SK-N-SH (cell line): ENCODE measurements at regions not wholly inside any gene's neighbourhood (a gene's known extent, or its start where the extent isn't known, plus 50 kb on each side); places are given as distances from the start of the nearest gene placed in this dataset.

Experiments used
- CTCF ChIA-PET: fragments of 300-600, 350-600 bp; formaldehyde crosslinking; extraction: SDS; loops from one replicate; lab custom pipeline; 2021; lab: Yijun Ruan, JAX
- POLR2A ChIA-PET: fragments of 350-600 bp; sonication (Branson Sonifier 250); formaldehyde crosslinking; extraction: SDS; loops from one replicate; lab custom pipeline; 2020; ENCODE audit warnings: antibody characterized with exemption, inconsistent platforms; lab: Yijun Ruan, JAX
- DNase-seq: peaks from one replicate; pipeline ENCODE4 v3.0.0; 2012
- H2AFZ ChIP-seq: fragments of 200-600 bp; sonication (generic); 2 replicates; pipeline ENCODE4 v1.8.1; 2016; ENCODE audit warnings: antibody characterized with exemption, mild to moderate bottlenecking, low read depth
- H3F3A ChIP-seq: fragments of 200-600 bp; sonication (generic); replicated peaks from 2 replicates; pipeline ENCODE3; 2016; ENCODE audit warnings: antibody characterized with exemption, mild to moderate bottlenecking; ENCODE audit not compliant: insufficient read depth
- H3K27ac ChIP-seq, 2 experiments: fragments of 200-500 bp in 1 of 2; fragments of 200-600 bp in 1 of 2; sonication (Bioruptor generic) in 1 of 2; sonication (generic), shearing (Covaris generic) in 1 of 2; 2 replicates each; pipeline versions ENCODE4 v1.5.1 to v1.6.1; 2014 to 2016; ENCODE audit warnings: low read depth in 2 of 2, inconsistent platforms in 1 of 2, low read length in 1 of 2, mild to moderate bottlenecking in 1 of 2, mixed read lengths in 1 of 2
- H3K27me3 ChIP-seq: fragments of 200-600 bp; sonication (generic), shearing (Covaris generic); 2 replicates; pipeline ENCODE4 v1.6.1; 2016; ENCODE audit warnings: mixed run types; ENCODE audit not compliant: insufficient read depth
- H3K36me3 ChIP-seq, 2 experiments: fragments of 200-500 bp in 1 of 2; fragments of 200-600 bp in 1 of 2; sonication (Bioruptor generic) in 1 of 2; sonication (generic) in 1 of 2; replicated peaks in 1 of 2; 2 replicates each; pipeline versions ENCODE3 to v1.5.1; 2014 to 2016; ENCODE audit warnings: low read length in 1 of 2, mild to moderate bottlenecking in 1 of 2; ENCODE audit not compliant: insufficient read depth in 2 of 2, control insufficient read depth in 1 of 2
- H3K4me1 ChIP-seq, 2 experiments: fragments of 200-500 bp in 1 of 2; fragments of 200-600 bp in 1 of 2; sonication (Bioruptor generic) in 1 of 2; sonication (generic), shearing (Covaris generic) in 1 of 2; 2 replicates each; pipeline versions ENCODE4 v1.5.1 to v1.6.1; 2014 to 2016; ENCODE audit warnings: low read depth in 1 of 2, low read length in 1 of 2, mixed run types in 1 of 2; ENCODE audit not compliant: insufficient read depth in 2 of 2, control insufficient read depth in 1 of 2
- H3K4me2 ChIP-seq: fragments of 200-600 bp; sonication (generic), shearing (Covaris generic); 2 replicates; pipeline ENCODE4 v1.6.1; 2017; ENCODE audit warnings: mixed run types
- H3K4me3 ChIP-seq, 2 experiments: fragments of 200-500 bp in 1 of 2; fragments of 200-600 bp in 1 of 2; sonication (Bioruptor generic) in 1 of 2; sonication (generic), shearing (Covaris generic) in 1 of 2; 2 replicates each; pipeline versions ENCODE4 v1.5.1 to v1.8.1; 2014 to 2016; ENCODE audit warnings: low read depth in 2 of 2, inconsistent platforms in 1 of 2, low read length in 1 of 2, mild to moderate bottlenecking in 1 of 2, mixed read lengths in 1 of 2, moderate library complexity in 1 of 2
- H3K79me2 ChIP-seq: fragments of 200-600 bp; sonication (generic); 2 replicates; pipeline ENCODE4 v1.8.1; 2017; ENCODE audit warnings: mild to moderate bottlenecking; ENCODE audit not compliant: insufficient read depth
- H3K9ac ChIP-seq: fragments of 200-600 bp; sonication (generic); 2 replicates; pipeline ENCODE4 v1.6.1; 2017; ENCODE audit warnings: mixed run types
- H3K9me2 ChIP-seq: fragments of 200-600 bp; sonication (generic); 2 replicates; pipeline ENCODE4 v1.6.1; 2017; ENCODE audit warnings: mixed run types
- H3K9me3 ChIP-seq: fragments of 200-600 bp; sonication (generic); 2 replicates; pipeline ENCODE4 v1.6.1; 2017; ENCODE audit warnings: mixed run types, mild to moderate bottlenecking, moderate library complexity
- H4K20me1 ChIP-seq: fragments of 200-600 bp; sonication (generic); 2 replicates; pipeline ENCODE4 v1.6.1; 2017; ENCODE audit warnings: mild to moderate bottlenecking, mixed run types; ENCODE audit not compliant: insufficient read depth
- CHD2 ChIP-seq: fragments of 150-350 bp; IDR thresholded peaks from 2 replicates; pipeline ENCODE4 v1.6.1; 2018; ENCODE audit warnings: low read length; ENCODE audit not compliant: partially characterized antibody
- EP300 ChIP-seq, 2 experiments: IDR thresholded peaks; 2 replicates each; pipeline versions ENCODE4 v1.4.0 to v1.6.1; 2012; ENCODE audit warnings: borderline replicate concordance in 1 of 2, low read depth in 1 of 2, low read length in 1 of 2
- EZH2phosphoT487 ChIP-seq: fragments of 200-600 bp; sonication (generic); IDR thresholded peaks from 2 replicates; pipeline ENCODE4 v1.6.1; 2017; ENCODE audit warnings: low read depth, mixed run types, mild to moderate bottlenecking, antibody characterized with exemption, moderate library complexity, borderline replicate concordance
- GABPA ChIP-seq: IDR thresholded peaks from 2 replicates; pipeline ENCODE4 v1.4.0; 2012; ENCODE audit warnings: low read depth, mild to moderate bottlenecking
- GATA2 ChIP-seq: sonication (generic); formaldehyde crosslinking; IDR thresholded peaks from 2 replicates; pipeline ENCODE4 v1.5.0; 2020; ENCODE audit warnings: mild to moderate bottlenecking, missing genetic modification reagents
- JUND ChIP-seq: IDR thresholded peaks from 2 replicates; pipeline ENCODE4 v1.4.0; 2012
- MXI1 ChIP-seq: IDR thresholded peaks from 2 replicates; pipeline ENCODE4 v1.6.1; 2012; ENCODE audit warnings: mild to moderate bottlenecking, low read depth, low read length, improper control_type of control experiment
- RAD21 ChIP-seq: IDR thresholded peaks from 2 replicates; pipeline ENCODE4 v1.6.1; 2012; ENCODE audit warnings: mild to moderate bottlenecking, low read length
- SIN3A ChIP-seq: IDR thresholded peaks from 2 replicates; pipeline ENCODE4 v1.6.1; 2012; ENCODE audit warnings: low read depth, mild to moderate bottlenecking, low read length, moderate library complexity, borderline replicate concordance
- TAF1 ChIP-seq: IDR thresholded peaks from 2 replicates; pipeline ENCODE4 v1.6.1; 2012; ENCODE audit warnings: low read depth, mild to moderate bottlenecking, low read length, moderate library complexity, borderline replicate concordance
- TCF12 ChIP-seq: IDR thresholded peaks from 2 replicates; pipeline ENCODE4 v1.4.0; 2012
- TF ChIP-seq, protein P1 (sequence below): fragments of 150-350 bp; IDR thresholded peaks from 2 replicates; pipeline ENCODE4 v1.6.1; 2016; ENCODE audit warnings: mild to moderate bottlenecking, low read depth, low read length

DNA sequence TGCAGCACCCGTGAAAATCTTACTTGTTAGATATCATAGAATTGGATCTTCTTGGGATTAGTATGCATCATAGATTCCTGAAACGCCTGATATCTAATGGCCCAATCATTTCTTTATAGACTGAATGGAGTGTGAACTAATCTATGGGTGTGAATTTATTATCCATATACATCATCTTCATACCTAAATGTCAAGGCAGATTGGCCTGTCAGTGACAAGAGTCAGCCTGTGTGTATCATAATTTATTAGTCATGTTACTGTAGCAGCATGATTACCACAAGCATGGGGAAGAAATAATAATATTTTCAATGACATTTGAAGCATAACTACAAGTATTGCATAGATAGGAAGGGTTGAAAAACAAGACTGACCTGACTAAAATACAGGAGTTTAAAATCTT is 235.8 kb downstream of the RAP2B start (continued):
- TF ChIP-seq GABPA = no peak
- no peak for TF ChIP-seq GATA2 (CRISPR knock-in tag)
- TF ChIP-seq, protein P1, sequence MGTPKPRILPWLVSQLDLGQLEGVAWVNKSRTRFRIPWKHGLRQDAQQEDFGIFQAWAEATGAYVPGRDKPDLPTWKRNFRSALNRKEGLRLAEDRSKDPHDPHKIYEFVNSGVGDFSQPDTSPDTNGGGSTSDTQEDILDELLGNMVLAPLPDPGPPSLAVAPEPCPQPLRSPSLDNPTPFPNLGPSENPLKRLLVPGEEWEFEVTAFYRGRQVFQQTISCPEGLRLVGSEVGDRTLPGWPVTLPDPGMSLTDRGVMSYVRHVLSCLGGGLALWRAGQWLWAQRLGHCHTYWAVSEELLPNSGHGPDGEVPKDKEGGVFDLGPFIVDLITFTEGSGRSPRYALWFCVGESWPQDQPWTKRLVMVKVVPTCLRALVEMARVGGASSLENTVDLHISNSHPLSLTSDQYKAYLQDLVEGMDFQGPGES = no peak

DNA sequence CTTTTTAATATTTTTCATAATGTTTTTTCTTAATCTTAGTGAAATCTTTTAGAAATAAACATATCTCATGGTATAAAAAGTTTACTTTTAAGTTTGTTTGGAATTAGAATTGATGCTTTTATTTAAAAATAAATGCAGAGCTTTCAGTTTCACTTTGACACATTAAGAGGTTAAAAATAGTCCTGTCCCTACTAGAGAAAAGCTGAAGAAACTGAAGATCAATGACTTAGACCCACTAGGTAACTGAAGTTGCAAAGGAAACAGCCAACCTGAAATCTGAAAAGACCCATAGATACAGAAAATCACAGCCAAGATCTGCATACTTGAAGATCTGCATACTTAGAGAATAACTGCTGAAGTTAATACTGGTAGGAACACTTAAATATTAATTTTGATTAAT is 237.6 kb downstream of the RAP2B start:
- H3K27me3 ChIP-seq = no peaks in the 10 kb centered on the region
- CTCF ChIA-PET = no interaction called here
- peak overlapping the region; percentile 77 for H2AFZ ChIP-seq
- no peaks in the 10 kb centered on the region for H4K20me1 ChIP-seq
- H3K79me2 ChIP-seq = no peaks in the 10 kb centered on the region
- H3K4me3 ChIP-seq = peak overlapping the region; percentile 12 to 22; a peak in 2 of 4 replicates
- H3K27ac ChIP-seq = peak overlapping the region in 1 of 2 experiments; percentile 8; a peak in 1 of 4 replicates
- H3K9ac ChIP-seq = peak overlapping the region; percentile 17; the same call in 1 of the 2 replicates
- TF ChIP-seq SIN3A (no peak), MXI1 (no peak), EZH2phosphoT487 (no peak), TAF1 (no peak), EP300 (IDR thresholded peaks at IDR 0.05; ENCODE audit: borderline replicate concordance in 1 of 2, low read depth in 1 of 2, low read length in 1 of 2) (no peak), CHD2 (no peak)
- H3K4me2 ChIP-seq = peak overlapping the region; percentile 54
- H3K4me1 ChIP-seq = no peaks in the 10 kb centered on the region
- POLR2A ChIA-PET = no interaction called here
- no peaks in the 10 kb centered on the region for H3K9me2 ChIP-seq
- no peak for DNase-seq
- H3K36me3 ChIP-seq = no peaks in the 10 kb centered on the region
- H3K9me3 ChIP-seq = no peaks in the 10 kb centered on the region
- H3F3A ChIP-seq = peaks cover under 1% of the 10 kb centered on the region

DNA sequence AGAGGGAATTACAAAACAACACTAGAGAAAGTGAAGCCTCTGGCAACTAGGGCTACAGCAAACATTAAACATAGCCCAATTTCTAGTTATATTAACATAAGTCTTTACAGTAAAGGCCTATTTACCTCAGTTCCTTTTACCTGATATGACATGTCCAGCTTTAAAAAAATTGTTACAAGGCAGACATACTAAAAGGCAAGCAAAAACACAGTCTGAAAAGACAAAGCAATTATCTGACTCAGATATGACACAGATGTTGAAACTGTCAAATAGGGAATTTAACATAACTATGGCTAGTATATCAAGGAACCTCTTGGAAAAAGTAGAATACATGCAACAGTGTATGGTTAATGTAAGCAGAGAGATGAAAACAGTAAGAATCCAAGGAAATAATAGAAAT is 238.6 kb downstream of the RAP2B start:
- H3F3A ChIP-seq = no peaks in the 10 kb centered on the region
- peak overlapping the region; percentile 77 for H2AFZ ChIP-seq
- no peaks in the 10 kb centered on the region for H3K36me3 ChIP-seq
- POLR2A ChIA-PET = no interaction called here
- H3K4me2 ChIP-seq = peak overlapping the region; percentile 54
- H3K4me1 ChIP-seq = no peaks in the 10 kb centered on the region
- TF ChIP-seq RAD21 (no peak), TCF12 (peak; percentile 26; the same call in 1 of the 2 replicates), JUND (no peak)
- TF ChIP-seq, all 33 proteins: peak for 1
- DNase-seq = no peak
- peak overlapping the region; percentile 6; the same call in 1 of the 2 replicates for H3K9ac ChIP-seq
- no peak overlapping the region; a peak in 1 of 4 replicates for H3K4me3 ChIP-seq
- no peaks in the 10 kb centered on the region for H3K79me2 ChIP-seq
- peak overlapping the region in 1 of 2 experiments; percentile 8; a peak in 3 of 4 replicates for H3K27ac ChIP-seq
- H3K9me3 ChIP-seq = no peaks in the 10 kb centered on the region
- H3K9me2 ChIP-seq = no peaks in the 10 kb centered on the region
- CTCF ChIA-PET = no interaction called here
- no peaks in the 10 kb centered on the region for H4K20me1 ChIP-seq
- no peaks in the 10 kb centered on the region for H3K27me3 ChIP-seq
